Lower leg skin (tissue), 4 donors: ENCODE measurements at regions not wholly inside any gene's neighbourhood (a gene's known extent, or its start where the extent isn't known, plus 50 kb on each side); places are given as distances from the start of the nearest gene placed in this dataset.

Experiments
- DNase-seq, 2 donors: peaks; one replicate each; pipeline ENCODE4 v3.0.0-alpha.2; 2019; ENCODE audit warnings: low spot score in 2 of 2
- H3K4me3 ChIP-seq: fragments of 200-600 bp; sonication (generic); 2 replicates; pipeline ENCODE4 v1.5.1; 2017; ENCODE audit warnings: mild to moderate bottlenecking, low read depth; ENCODE audit not compliant: poor library complexity, severe bottlenecking
- POLR2A ChIP-seq, 2 donors: fragments of 450-650 bp; IDR thresholded peaks; one replicate each; pipeline ENCODE4 v1.6.1; 2016 to 2017; ENCODE audit warnings: antibody characterized with exemption in 2 of 2, mild to moderate bottlenecking in 1 of 2, moderate library complexity in 1 of 2
- WGBS, 2 donors: methylation state at CpG; one replicate each; pipeline ENCODE4 v1.1.5; 2018; 5-methylcytosine and 5-hydroxymethylcytosine counted together
- intact Hi-C: fragments of 100-400 bp; cut with DNase I; formaldehyde crosslinking; loops from one replicate; pipeline ENCODE4 v1.15.0; 2023; ENCODE audit warnings: low total_unique reads
- TF ChIP-seq, protein P1 (sequence below), 3 donors: fragments of 450-650 bp; IDR thresholded peaks; one replicate each; pipeline ENCODE4 v1.5.1; 2016; ENCODE audit warnings: antibody characterized with exemption in 3 of 3, mild to moderate bottlenecking in 3 of 3, moderate library complexity in 2 of 3

DNA sequence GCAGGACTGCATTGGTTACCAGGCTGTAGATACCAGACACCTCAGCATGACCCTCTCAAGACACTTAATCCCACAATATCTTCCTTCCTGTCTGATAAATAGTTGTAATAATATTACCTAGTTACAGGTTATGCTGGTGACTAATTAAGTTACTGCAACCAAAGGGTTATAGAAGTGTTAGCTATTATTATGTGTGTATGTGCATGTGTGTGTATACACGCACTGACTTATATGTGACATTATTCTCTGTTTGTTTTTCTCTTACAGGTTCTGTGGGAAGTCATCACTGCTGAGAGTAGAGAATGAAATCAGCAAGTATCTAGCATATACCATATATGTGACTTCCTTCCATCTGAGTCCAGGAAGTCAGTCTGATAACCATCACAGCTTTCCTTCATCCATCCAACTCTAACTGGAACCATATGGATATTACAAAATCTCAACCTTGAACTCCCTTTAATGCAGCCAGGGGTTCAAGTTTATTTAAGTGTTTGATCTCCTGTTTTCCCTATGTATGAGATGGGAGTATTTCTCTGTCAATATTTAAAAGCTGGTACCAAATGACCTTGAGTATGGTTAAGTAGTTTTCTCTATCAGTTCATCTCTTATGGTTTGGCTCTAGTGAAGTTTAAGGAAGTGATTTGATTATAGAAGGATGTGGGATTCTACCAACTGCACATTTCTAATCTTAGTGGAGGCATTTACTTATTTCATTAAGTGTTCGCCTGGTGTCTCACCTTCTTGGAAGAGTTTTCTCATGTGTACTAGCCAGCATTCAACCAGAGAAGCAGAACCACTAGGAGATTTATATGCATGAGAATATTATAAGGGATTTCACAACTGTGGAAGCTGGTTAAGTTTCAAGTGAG, 313.2 kb downstream of the HIVEP2 start:
- TF ChIP-seq, protein P1, sequence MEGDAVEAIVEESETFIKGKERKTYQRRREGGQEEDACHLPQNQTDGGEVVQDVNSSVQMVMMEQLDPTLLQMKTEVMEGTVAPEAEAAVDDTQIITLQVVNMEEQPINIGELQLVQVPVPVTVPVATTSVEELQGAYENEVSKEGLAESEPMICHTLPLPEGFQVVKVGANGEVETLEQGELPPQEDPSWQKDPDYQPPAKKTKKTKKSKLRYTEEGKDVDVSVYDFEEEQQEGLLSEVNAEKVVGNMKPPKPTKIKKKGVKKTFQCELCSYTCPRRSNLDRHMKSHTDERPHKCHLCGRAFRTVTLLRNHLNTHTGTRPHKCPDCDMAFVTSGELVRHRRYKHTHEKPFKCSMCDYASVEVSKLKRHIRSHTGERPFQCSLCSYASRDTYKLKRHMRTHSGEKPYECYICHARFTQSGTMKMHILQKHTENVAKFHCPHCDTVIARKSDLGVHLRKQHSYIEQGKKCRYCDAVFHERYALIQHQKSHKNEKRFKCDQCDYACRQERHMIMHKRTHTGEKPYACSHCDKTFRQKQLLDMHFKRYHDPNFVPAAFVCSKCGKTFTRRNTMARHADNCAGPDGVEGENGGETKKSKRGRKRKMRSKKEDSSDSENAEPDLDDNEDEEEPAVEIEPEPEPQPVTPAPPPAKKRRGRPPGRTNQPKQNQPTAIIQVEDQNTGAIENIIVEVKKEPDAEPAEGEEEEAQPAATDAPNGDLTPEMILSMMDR (IDR thresholded peaks at IDR 0.05): no peak
- TF ChIP-seq POLR2A (IDR thresholded peaks at IDR 0.05): no peak
- H3K4me3 ChIP-seq: no peak overlapping the region
- intact Hi-C loops: no loop called here
- 61 to 69% methylated on average over 2 of the region's 2 CpGs for WGBS, 2 donors
- DNase-seq: no peak

DNA sequence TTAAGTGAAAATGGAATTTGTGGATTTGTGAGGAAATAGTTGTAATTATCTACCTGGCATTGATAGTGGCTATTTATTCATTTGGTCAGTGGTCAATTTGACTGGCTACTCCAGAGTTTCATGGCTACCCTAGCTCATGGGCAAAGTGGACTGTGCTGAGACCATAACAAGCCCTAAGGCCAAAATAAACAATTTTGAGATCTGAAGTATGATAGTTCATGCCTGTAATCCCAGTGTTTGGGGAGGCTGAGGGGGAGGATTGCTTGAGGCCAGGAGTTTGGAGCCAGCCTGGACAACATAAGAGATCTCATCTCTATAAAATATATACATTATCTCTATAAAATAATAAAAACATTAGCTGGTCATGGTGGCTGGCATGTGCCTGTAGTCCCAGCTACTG, 311.7 kb downstream of the HIVEP2 start:
- no peak for DNase-seq
- intact Hi-C loops: no loop called here
- TF ChIP-seq POLR2A (IDR thresholded peaks at IDR 0.05): no peak
- TF ChIP-seq, protein P1 (IDR thresholded peaks at IDR 0.05): no peak

DNA sequence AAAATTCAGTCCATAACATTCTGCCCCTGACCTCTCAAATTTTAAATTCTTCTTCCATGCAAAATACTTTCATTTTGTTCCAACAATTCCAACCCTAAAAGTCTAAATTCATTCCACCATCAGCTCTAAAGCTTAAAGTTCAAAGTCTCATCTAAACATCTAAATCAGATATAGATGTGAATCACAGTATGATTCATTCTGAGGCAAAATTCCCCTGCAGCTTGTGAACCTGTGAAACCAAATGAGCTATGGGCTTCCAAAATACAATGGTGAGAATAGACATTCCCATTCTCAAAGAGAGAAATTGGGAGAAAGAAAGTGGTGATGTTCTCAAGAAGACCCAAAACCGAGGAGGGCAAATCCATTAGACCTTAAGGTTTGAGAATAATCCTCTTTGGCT, 309.8 kb downstream of the HIVEP2 start:
- intact Hi-C loops: no loop called here
- TF ChIP-seq, protein P1 (IDR thresholded peaks at IDR 0.05): no peak
- TF ChIP-seq POLR2A (IDR thresholded peaks at IDR 0.05): no peak
- DNase-seq: no peak
- 86% methylated on average over 1 of the region's 1 CpG for WGBS, 2 donors
- H3K4me3 ChIP-seq: no peak overlapping the region

More for the DNA sequence above, 311.7 kb downstream of the HIVEP2 start:
- no peak overlapping the region for H3K4me3 ChIP-seq

DNA sequence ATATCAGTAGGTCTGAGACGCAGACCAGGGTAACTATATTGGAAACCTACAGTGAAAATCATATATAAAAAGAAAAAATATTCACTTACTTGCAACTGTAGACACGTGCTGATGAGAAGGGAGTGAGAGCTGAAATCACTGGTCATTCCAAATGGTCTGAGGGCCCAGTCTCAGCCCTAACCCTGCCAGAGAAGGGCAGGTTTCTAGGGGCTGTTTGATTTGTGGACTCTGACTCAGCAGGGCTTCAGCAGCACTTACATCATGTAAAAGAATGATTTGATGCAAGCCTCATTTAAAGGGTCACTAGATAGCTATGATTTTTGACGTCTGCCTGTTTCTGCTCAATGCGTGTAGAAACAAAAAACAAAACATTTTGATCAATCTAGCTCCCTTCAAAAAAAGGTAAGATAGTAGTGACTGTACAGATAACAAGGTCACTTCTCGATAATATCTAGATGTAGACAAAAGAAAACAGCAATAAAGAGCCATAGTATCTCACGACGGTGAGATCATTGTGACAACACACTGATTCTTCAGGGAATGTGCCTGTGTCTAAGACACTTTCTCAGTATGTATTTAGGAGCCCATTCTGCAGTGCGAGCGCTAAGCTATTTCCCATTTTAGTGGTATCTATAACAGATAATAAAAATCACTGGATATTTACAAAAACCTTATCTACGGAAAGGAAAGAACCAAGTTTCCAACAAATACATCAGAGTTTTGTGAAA, 307.2 kb downstream of the HIVEP2 start:
- H3K4me3 ChIP-seq: no peak overlapping the region
- TF ChIP-seq, protein P1 (IDR thresholded peaks at IDR 0.05): no peak
- intact Hi-C loops: no loop called here
- no peak for DNase-seq
- 90 to 93% methylated on average over 10 of the region's 10 CpGs for WGBS, 2 donors

DNA sequence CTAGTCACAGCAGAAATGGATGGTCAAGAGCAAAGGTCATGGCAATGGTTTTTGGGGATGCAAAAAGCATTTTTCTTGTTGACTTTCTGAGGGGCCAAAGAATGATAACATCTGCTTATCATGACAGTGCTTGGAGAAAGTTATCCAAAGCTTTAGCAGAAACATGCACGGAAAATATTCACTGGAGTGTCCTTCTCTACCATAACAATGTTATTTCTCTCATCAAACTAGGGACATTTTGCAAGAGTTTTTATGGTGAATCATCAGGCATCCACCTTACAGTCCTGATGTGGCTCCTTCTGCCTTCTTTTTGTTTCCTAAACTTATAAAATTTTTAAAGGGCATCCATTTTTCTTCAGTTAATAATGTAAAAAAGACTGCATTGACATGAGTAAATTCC, 302.3 kb downstream of the HIVEP2 start:
- WGBS, 2 donors: 92 to 97% methylated on average over 1 of the region's 1 CpG
- no peak for DNase-seq
- intact Hi-C loops: no loop called here
- no peak for TF ChIP-seq POLR2A (IDR thresholded peaks at IDR 0.05)
- TF ChIP-seq, protein P1 (IDR thresholded peaks at IDR 0.05): no peak
- H3K4me3 ChIP-seq: no peak overlapping the region
